ENCODE measurements at regions not wholly inside any gene's neighbourhood (a gene's known extent, or its start where the extent isn't known, plus 50 kb on each side); places are given as distances from the start of the nearest gene placed in this dataset.

- TF ChIP-seq SRF (IDR thresholded peaks at IDR 0.05; ENCODE audit: low read depth, low read length) (no peak), CTCF (IDR thresholded peaks at IDR 0.05; ENCODE audit: control extremely low read depth in 1 of 3, insufficient read depth in 1 of 3, low read depth in 1 of 3, low read length in 3 of 3) (no peak), TAF1 (IDR thresholded peaks at IDR 0.05; ENCODE audit: low read depth, low read length) (no peak), EP300 (IDR thresholded peaks at IDR 0.05; ENCODE audit: borderline replicate concordance in 1 of 2, low read depth in 2 of 2, low read length in 2 of 2) (no peak), POLR2AphosphoS5 (IDR thresholded peaks at IDR 0.05; ENCODE audit: low read depth, low read length) (no peak)
These were observed 467.5 kb downstream of the C3orf38 start for GRCh38 chr3:88617283-88617682.

Data from H1 (cell line).